NCI-H146 (cell line): ENCODE measurements at regions not wholly inside any gene's neighbourhood (a gene's known extent, or its start where the extent isn't known, plus 50 kb on each side); places are given as distances from the start of the nearest gene placed in this dataset.
"Not testable (repeated sequence)": the region's sequence is repeated elsewhere in the genome, so short reads cannot be mapped to it uniquely, and the experiment has no call there.

Experiments used
- DNase-seq: peaks from one replicate; lab custom pipeline; 2025; lab: John Stamatoyannopoulos, UW

GRCh38 chr6:71199736-71200135 is 88.9 kb upstream of the OGFRL1 start:
- no peak for DNase-seq

DNA sequence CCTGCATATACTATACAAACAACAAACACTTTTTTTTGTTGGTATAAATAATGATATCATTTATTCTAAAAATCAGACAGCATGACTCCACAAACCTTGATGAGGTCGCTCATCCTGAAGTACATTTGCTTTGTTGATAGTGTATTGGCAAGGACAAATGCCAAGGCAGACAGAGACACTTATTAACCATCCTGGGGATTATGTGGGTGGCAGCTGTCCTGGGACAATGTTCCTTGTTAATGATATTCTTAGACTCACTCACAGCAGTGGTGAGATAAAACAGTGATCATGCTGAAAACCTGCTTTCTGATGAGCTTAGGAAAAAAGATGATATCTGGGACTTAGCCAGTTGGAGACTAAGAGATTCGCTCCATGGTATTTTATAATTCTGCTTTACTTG is 85.4 kb upstream of the OGFRL1 start:
- DNase-seq, result no peak

DNA sequence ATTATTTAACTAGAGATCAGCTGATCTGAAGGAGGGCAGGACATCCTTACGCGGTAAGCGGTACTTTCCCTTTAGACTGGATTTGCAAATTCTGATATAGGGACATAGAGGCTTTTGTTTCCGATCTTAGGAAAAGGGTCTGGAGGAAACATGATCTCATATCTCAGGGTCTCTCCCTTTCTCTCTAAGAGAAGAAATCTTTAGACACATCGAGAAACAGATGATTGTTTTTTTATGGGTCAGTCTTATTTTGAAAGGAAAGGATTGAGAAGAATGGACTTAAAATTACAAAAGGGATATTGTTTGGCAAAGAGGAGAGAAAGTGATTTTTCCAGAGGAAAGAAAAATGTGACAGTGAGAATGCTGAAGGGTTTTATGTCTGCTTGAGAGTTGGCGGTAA is 83.9 kb upstream of the OGFRL1 start:
- no peak for DNase-seq

DNA sequence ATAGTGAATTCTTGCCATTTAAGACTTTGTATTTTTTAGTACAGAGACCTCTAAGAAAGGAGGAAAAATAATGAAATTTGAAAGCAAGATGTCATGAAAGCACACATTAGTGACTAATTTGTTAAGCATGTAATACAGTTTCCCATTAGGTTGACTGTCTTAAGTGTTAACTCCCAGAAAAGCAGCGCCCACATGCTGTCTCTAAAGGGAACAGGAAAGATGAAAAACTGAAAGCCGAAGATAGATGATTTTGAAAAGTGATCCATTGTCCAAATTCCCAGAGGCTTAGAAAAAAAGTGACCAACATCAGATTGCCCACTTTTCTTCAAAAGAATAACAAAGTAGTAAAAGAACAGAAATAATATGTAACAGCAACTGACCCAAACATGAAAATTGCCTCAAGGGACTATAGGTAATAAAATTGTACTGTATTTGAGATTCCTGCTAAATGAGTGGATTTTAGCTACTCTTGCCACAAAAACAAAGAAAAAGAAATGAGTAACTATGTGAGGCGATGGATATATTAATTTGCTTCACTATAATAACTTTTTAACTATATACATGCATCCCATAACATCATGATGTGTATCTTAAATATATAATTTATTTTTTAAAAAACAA is 83.2 kb upstream of the OGFRL1 start:
- no peak for DNase-seq

GRCh38 chr6:71206089-71206488 is 82.5 kb upstream of the OGFRL1 start:
- DNase-seq, result no peak

DNA sequence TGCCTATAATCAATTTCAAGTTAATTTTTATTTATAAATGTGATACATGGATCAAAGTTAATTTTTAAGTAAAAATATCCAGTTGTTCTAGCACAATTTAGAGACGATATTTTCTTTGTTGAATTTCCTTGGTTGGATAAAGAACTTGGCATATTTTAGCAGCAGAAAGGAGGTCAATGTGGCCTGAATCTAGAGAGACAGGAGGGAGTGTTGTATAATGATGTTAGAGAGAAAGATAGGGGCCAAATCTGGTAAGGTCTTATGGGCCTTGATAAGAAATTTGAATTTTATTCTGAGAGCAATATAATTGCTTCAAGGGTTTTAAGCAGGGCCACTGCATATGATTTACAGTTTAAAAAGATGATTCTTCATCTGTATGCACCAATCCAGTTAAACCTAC is 79.4 kb upstream of the OGFRL1 start:
- no peak for DNase-seq

GRCh38 chr6:71209626-71210025 is 79.0 kb upstream of the OGFRL1 start:
- no peak for DNase-seq

DNA sequence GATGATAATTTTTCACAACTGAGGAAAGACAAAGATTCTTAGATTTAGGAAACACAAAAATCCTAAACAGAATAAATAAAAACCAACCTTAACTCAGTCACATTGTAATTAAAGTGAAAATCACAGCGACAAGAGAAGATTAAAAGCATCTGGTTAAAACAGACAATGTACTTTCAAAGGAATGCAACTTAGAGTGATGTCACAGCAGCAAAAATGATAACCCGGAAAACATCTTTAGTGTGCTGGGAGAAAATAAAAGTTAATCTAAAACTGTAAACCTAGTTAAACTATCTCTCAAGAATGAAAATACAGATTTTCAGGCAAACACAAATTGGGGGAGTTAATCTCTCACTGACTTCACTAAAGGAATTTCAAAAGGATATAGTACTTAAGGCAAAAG is 76.8 kb upstream of the OGFRL1 start:
- no peak for DNase-seq

- no peak for DNase-seq
These were observed 68.1 kb upstream of the OGFRL1 start for GRCh38 chr6:71220466-71220865.

- DNase-seq, result no peak
These were observed 65.9 kb upstream of the OGFRL1 start for GRCh38 chr6:71222671-71223070.

- no peak for DNase-seq
These were observed 64.6 kb upstream of the OGFRL1 start for GRCh38 chr6:71224011-71224410.

GRCh38 chr6:71226151-71226550 is 62.5 kb upstream of the OGFRL1 start:
- DNase-seq, result no peak

- DNase-seq, result no peak
These were observed 60.1 kb upstream of the OGFRL1 start for GRCh38 chr6:71228461-71229041.

DNA sequence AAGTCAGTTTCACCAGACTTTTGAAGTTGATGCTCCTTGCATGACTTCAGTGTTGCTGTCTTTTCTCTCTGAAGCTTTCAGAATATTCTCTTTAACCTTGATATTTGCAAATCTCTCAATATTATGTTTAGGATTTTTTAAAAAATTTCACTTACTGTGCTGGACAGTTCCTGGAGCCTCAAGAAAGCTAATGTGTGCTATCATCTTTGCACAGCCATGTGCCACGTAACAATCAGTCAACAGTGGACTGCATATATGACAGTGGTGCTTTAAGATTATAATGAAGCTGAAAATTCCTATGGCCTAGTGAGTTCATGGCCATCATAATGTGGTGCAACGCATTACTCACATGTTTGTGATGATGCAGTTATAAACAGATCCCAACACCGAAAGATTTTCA is 59.1 kb upstream of the OGFRL1 start:
- no peak for DNase-seq

DNA sequence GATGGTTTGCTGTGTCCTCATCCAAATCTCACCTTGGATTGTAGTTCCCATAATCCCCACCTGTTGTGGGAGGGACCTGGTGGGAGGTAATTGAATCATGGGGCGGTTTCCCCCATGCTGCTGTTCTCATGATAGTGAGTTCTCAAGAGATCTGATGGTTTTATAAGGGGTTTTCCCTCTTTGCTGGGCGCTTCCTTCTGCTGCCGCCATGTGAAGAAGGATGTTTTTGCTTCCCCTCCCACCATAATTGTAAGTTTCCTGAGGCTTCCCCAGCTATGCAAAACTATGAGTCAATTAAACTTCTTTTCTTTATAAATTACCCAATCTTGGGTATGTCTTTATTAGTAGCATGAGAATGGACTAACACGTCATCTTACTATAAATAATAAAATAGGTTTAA is 55.7 kb upstream of the OGFRL1 start:
- DNase-seq, result not testable (repeated sequence)

DNA sequence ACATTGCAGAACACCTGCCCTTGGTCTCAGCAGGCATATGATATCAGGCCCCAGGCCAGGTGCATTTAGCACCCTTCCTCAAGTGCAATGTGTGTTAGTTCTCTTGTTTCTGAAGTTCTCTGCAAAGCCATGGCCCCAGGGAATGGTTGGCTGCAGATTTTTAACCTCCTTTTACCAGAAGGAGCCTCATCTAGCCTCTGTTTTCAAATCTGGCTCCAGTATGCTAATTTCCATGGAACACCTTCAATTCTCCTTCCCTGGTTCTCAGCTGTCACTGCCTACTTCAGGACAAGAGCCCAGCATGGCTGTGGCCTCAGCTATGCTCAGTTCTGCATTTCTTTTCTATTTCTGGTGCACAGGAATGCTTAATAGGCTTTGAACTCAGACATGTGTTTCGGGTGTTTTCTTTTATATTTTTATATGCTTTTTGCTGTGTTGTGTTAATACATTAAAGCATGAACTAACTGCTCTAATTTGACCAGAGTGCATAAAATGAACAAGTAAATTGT is 51.6 kb upstream of the OGFRL1 start:
- no peak for DNase-seq

DNA sequence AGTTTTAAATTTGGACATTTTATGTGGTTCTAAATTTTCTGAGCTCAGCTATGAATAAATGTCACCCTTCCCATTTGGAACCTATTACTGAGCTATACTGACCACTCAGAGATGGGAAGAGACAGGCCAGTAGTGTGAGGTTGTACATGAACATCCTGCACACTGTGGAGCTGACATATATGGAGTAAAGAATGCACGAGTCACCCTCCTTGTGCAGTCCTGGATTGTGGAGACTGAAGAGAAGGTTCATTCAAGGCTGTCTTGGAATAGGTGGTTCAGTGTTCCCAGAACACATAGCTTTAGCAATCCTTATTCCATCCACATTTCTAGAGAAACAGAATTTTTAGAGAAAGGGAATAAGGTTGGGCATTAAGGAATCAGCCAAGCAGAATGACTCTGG is 50.3 kb upstream of the OGFRL1 start:
- no peak for DNase-seq
